ENCODE measurements at regions not wholly inside any gene's neighbourhood (a gene's known extent, or its start where the extent isn't known, plus 50 kb on each side); places are given as distances from the start of the nearest gene placed in this dataset.

DNA sequence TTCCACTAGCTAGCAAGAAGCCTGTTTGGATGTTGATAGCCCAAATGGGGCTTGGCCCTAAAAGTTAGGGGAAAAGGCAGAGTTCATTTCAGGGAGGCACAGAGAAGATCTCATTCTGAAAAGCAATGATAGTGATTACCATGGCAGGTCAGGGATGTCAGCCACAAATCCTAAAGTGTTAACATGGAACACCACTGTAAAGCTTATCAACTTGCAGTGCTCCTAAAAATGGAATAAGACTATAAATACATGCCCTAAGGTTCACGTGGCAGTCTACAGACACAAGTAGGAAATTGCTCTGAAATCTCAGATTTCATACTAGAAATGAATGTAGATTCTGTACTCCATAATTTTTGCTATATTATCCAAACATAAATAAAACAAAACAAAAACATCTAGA lies 280.0 kb upstream of the E2F7 start:
- no peak for DNase-seq

GRCh38 chr12:77344651-77345050 lies 279.3 kb upstream of the E2F7 start:
- no peak for DNase-seq

- no peak for DNase-seq
These were observed 277.9 kb upstream of the E2F7 start for GRCh38 chr12:77343291-77343690.

DNA sequence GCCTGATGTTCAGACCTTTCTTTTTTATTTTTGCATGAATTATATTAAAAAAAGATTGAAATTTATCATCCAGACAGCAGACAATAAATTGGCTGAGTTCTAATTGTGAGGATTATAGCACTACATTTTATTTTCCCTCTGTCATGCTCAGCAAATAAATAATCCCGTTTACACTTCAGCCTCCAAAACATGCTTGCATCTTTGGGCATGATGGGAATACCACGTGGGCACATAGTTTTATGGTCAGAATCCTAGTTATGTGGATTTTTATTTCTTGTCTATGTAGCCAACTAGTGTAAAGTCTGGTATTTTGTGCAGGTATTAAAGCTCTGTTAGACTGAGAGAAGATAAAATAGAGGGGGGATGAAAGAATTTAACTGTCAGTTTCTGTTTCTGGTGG lies 276.9 kb upstream of the E2F7 start:
- no peak for DNase-seq

DNA sequence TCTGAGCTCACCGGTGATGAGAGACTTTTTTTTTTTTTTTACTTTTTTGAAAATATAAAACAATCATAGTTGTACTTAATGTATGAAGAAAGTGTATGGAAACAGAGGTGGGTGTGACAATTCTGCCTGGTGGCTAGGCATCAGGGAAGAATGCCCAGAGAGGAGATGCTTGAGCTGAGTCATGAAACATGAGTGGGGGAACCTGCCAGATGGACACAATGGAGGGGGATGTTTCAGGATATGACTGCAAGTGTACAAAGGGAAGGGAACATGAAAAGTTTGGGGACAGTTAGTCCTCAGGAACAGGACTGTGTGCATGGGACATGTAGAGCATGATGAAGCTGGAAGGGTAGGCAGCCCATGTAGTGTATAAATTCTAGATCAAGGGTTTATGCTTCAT lies 274.2 kb upstream of the E2F7 start:
- no peak for DNase-seq

DNA sequence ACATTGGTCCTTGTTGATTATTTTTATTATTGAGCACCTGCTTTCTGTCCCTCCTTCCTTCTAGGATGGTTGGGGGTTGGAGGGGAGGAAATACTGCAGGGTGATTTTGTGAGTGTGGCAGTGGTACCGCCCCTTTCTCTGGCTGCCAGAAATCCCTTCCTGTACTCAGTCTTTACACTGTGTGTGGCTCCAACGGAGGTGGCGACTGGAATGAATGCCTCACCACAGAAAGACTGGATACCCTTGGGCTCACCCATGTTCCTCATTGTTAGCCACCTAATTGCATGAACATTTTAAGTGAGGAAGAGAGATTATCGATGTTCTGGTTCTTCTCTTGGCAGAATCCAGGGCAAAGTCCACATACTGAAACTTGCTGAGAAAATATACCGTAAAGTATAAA lies 272.0 kb upstream of the E2F7 start:
- no peak for DNase-seq

GRCh38 chr12:77334806-77335205 lies 269.4 kb upstream of the E2F7 start:
- no peak for DNase-seq

GRCh38 chr12:77328326-77328725 lies 263.0 kb upstream of the E2F7 start:
- no peak for DNase-seq

GRCh38 chr12:77325511-77326236 lies 260.3 kb upstream of the E2F7 start:
- DNase-seq, result no peak

GRCh38 chr12:77324763-77325468 lies 259.5 kb upstream of the E2F7 start:
- DNase-seq, result peak; percentile 61

- peak; percentile 40 for DNase-seq
These were observed 259.0 kb upstream of the E2F7 start for GRCh38 chr12:77324416-77324762.

GRCh38 chr12:77323788-77324415 lies 258.5 kb upstream of the E2F7 start:
- DNase-seq, result no peak

DNA sequence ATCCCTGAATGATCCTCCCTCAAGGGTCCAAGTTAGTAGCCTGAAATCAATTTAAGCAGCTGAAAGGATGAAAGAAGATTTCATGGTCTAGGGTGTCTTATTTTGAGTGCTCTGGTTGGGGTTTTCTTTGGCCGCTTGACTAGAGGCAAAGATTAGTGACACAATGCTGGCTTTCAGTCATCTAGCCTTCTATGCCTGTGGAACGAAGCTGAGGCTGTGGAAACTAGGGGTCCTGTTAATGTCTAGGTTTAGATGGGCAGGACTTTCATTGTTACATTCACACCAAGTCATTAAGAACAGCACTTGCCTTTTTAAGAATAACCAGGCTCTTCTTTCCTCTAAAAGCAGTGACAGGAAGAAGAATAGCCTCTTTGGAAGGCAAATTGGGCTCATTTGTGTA lies 253.8 kb upstream of the E2F7 start:
- DNase-seq, result no peak

DNA sequence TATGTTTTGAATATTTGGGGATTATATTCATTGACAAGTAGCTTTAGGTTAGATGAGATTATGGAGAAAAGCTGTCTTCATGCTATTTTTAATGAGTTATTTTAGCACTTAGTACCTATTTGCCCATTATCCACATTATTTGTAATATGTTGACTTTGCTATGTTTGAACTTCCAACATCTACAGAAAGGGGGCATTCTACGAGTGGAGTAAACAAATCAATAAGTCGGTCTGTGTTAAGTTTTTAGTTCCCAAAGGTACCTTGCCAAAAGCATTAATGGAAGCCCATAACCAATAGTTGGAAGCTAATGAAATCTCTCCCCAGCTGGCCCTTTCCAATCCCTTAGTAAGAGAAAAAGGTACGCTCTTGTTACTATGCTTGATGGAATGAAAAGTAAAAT lies 250.0 kb upstream of the E2F7 start:
- DNase-seq, result no peak

GRCh38 chr12:77314378-77315052 lies 249.1 kb upstream of the E2F7 start:
- no peak for DNase-seq

- no peak for DNase-seq
These were observed 242.7 kb upstream of the E2F7 start for GRCh38 chr12:77308056-77308455.

DNA sequence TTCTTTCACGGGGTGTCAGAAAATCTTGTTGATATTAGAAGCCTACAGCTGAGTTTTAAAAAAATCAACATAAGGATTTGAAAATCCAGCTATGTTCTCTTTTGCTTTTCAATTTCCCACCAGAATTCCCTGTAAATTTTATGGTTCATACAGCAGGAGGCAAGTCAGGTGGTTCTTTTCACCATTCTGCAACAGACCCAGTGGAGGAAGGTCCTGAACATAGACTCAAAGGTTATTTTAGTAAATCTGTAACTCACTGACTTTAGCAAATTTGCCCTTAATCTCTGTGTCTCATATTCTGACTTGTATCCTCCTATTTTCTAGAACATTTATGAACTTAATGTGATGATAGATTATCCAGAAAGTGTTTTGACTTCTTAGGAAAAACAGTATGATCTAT lies 235.4 kb upstream of the E2F7 start:
- no peak for DNase-seq

- no peak for DNase-seq
These were observed 234.7 kb upstream of the E2F7 start for GRCh38 chr12:77299910-77300669.

GRCh38 chr12:77299001-77299400 lies 233.6 kb upstream of the E2F7 start:
- no peak for DNase-seq

GRCh38 chr12:77294016-77294415 lies 228.6 kb upstream of the E2F7 start:
- no peak for DNase-seq

- no peak for DNase-seq
These were observed 209.6 kb upstream of the E2F7 start for GRCh38 chr12:77274926-77275325.

- no peak for DNase-seq
These were observed 208.5 kb upstream of the E2F7 start for GRCh38 chr12:77273898-77274297.

DNA sequence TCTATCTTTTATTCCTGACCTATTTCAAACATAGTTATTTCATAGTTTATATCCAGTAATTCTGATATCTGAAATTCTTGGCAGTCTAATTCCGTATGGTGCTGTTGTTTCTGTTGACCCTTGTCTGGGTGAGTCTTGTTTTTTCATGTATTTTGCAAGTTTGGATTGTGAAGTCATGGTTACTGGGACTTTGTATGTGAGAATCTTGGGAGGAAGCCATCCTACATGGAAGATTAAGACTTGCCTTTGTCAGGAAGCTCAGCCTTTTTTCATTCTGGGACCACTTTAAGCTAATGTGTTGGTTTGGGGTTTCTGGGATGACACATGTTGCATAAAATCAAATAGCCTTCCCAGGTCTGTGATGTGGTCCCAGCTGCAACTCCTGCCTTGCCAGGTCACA lies 191.6 kb upstream of the E2F7 start:
- no peak for DNase-seq

Measured in NCI-H2171 treated with DMSO at 0.1 percent for 48 hours (cell line).